ENCODE measurements at regions not wholly inside any gene's neighbourhood (a gene's known extent, or its start where the extent isn't known, plus 50 kb on each side); places are given as distances from the start of the nearest gene placed in this dataset.

- TF ChIP-seq, protein P1, sequence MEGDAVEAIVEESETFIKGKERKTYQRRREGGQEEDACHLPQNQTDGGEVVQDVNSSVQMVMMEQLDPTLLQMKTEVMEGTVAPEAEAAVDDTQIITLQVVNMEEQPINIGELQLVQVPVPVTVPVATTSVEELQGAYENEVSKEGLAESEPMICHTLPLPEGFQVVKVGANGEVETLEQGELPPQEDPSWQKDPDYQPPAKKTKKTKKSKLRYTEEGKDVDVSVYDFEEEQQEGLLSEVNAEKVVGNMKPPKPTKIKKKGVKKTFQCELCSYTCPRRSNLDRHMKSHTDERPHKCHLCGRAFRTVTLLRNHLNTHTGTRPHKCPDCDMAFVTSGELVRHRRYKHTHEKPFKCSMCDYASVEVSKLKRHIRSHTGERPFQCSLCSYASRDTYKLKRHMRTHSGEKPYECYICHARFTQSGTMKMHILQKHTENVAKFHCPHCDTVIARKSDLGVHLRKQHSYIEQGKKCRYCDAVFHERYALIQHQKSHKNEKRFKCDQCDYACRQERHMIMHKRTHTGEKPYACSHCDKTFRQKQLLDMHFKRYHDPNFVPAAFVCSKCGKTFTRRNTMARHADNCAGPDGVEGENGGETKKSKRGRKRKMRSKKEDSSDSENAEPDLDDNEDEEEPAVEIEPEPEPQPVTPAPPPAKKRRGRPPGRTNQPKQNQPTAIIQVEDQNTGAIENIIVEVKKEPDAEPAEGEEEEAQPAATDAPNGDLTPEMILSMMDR (IDR thresholded peaks at IDR 0.05; ENCODE audit: low read length), result no peak
- no peak for TF ChIP-seq EZH2 (optimal IDR thresholded peaks at IDR 0.05; ENCODE audit: low read depth, low read length)
Observed at GRCh38 chr4:95606739-95607138, 58.0 kb upstream of the UNC5C start.

Data from MM.1S (cell line).